ENCODE measurements at regions not wholly inside any gene's neighbourhood (a gene's known extent, or its start where the extent isn't known, plus 50 kb on each side); places are given as distances from the start of the nearest gene placed in this dataset.

GRCh38 chr10:108241166-108241565 is 1076.7 kb upstream of the SORCS1 start:
- no peaks in the 10 kb centered on the region for H3K27me3 ChIP-seq (ENCODE audit: insufficient read depth, low read depth, low read length)
- H3K9me3 ChIP-seq (ENCODE audit: low read length), result no peaks in the 10 kb centered on the region
- no peak overlapping the region for H3K4me2 ChIP-seq (ENCODE audit: low read length)
- no peak overlapping the region for H3K4me3 ChIP-seq (ENCODE audit: low read length)
- no peaks in the 10 kb centered on the region for H3K79me2 ChIP-seq (replicated peaks; ENCODE audit: insufficient read depth, low read length)
- H3K9ac ChIP-seq (ENCODE audit: low read length), result no peak overlapping the region
- no peaks in the 10 kb centered on the region for H3F3A ChIP-seq (ENCODE audit: insufficient read depth, low read length, poor library complexity, severe bottlenecking)
- H4K20me1 ChIP-seq (ENCODE audit: insufficient read depth), result no peaks in the 10 kb centered on the region
- no peak overlapping the region for H2AFZ ChIP-seq (ENCODE audit: low read depth, low read length)
- TF ChIP-seq EZH2 (IDR thresholded peaks at IDR 0.05; ENCODE audit: borderline replicate concordance, insufficient read depth, low read length, poor library complexity, severe bottlenecking), result no peak
- no peak for TF ChIP-seq CTCF (IDR thresholded peaks at IDR 0.05; ENCODE audit: poor library complexity, severe bottlenecking)
- no peak for TF ChIP-seq POLR2AphosphoS5 (IDR thresholded peaks at IDR 0.05)
- TF ChIP-seq SMC3 (conservative IDR thresholded peaks at IDR 0.05; ENCODE audit: poor library complexity), result no peak
- H3K36me3 ChIP-seq (ENCODE audit: insufficient read depth, low read length), result no peaks in the 10 kb centered on the region
- no peak overlapping the region for H3K27ac ChIP-seq (ENCODE audit: low read length)
- no peaks in the 10 kb centered on the region for H3K9me2 ChIP-seq (ENCODE audit: insufficient read depth, low read length)

GRCh38 chr10:108238261-108238660 is 1073.8 kb upstream of the SORCS1 start:
- no peak for TF ChIP-seq RAD21 (conservative IDR thresholded peaks at IDR 0.05)
- TF ChIP-seq REST (IDR thresholded peaks at IDR 0.05; ENCODE audit: borderline replicate concordance), result no peak
- TF ChIP-seq SMC3 (conservative IDR thresholded peaks at IDR 0.05; ENCODE audit: poor library complexity), result no peak
- no peak for TF ChIP-seq POLR2AphosphoS5 (IDR thresholded peaks at IDR 0.05)
- TF ChIP-seq EP300 (conservative IDR thresholded peaks at IDR 0.05; ENCODE audit: poor library complexity, severe bottlenecking), result no peak
- no peak for TF ChIP-seq TAF1 (IDR thresholded peaks at IDR 0.05; ENCODE audit: low read depth)
- no peak for TF ChIP-seq MXI1 (conservative IDR thresholded peaks at IDR 0.05; ENCODE audit: poor library complexity, severe bottlenecking)
- no peak for TF ChIP-seq CTCF (IDR thresholded peaks at IDR 0.05; ENCODE audit: poor library complexity, severe bottlenecking)
- no peak for TF ChIP-seq EZH2 (IDR thresholded peaks at IDR 0.05; ENCODE audit: borderline replicate concordance, insufficient read depth, low read length, poor library complexity, severe bottlenecking)
- Histone ChIP-seq H3K36me3 (ENCODE audit: insufficient read depth, low read length) (no peaks in the 10 kb centered on the region), H3K27ac (ENCODE audit: low read length) (no peak overlapping the region), H3K27me3 (ENCODE audit: insufficient read depth, low read depth, low read length) (no peaks in the 10 kb centered on the region), H3K4me3 (ENCODE audit: low read length) (no peak overlapping the region), H3K4me2 (ENCODE audit: low read length) (no peak overlapping the region), H3K9me2 (ENCODE audit: insufficient read depth, low read length) (no peaks in the 10 kb centered on the region), H3F3A (ENCODE audit: insufficient read depth, low read length, poor library complexity, severe bottlenecking) (no peaks in the 10 kb centered on the region), H2AFZ (ENCODE audit: low read depth, low read length) (no peak overlapping the region), H4K20me1 (ENCODE audit: insufficient read depth) (no peaks in the 10 kb centered on the region), H3K9me3 (ENCODE audit: low read length) (no peaks in the 10 kb centered on the region), H3K79me2 (replicated peaks; ENCODE audit: insufficient read depth, low read length) (no peaks in the 10 kb centered on the region), H3K9ac (ENCODE audit: low read length) (no peak overlapping the region)
